GM12865 (cell line): ENCODE measurements at regions not wholly inside any gene's neighbourhood (a gene's known extent, or its start where the extent isn't known, plus 50 kb on each side); places are given as distances from the start of the nearest gene placed in this dataset.

ENCODE experiments used
- DNase-seq: peaks from one replicate; pipeline ENCODE4 v3.0.0; 2010; ENCODE audit warnings: low read depth
- H3K4me3 ChIP-seq: 2 replicates; pipeline ENCODE4 v1.5.1; 2011; ENCODE audit warnings: mild to moderate bottlenecking, low read depth, low read length, control low read depth
- TF ChIP-seq, protein P1 (sequence below): IDR thresholded peaks from 2 replicates; pipeline ENCODE4 v1.5.1; 2011; ENCODE audit warnings: low read length, control low read depth, low read depth, inconsistent platforms; ENCODE audit not compliant: insufficient read depth; ENCODE audit errors: missing control alignments

DNA sequence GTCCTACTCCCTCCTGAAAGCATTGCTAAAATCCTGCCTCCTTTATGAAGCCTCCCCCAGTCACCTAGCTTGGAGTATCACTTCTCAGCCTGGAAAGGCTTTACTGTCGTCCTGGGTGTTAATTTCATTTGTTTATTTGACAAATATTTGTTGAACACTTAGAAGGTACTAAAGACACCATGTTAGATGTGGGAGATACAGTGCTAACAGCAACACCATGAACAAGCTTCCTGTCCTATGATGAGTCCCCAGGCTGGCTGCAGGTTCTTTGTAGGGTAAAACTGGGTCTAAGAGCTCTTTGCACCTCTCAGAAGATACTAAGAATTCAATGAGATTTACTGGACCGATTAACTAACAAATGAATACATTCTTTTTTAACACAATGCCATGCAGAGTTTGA is 109.2 kb upstream of the TMEM170B start:
- DNase-seq, result peak; percentile 53
- no peak overlapping the region for H3K4me3 ChIP-seq
- TF ChIP-seq, protein P1, sequence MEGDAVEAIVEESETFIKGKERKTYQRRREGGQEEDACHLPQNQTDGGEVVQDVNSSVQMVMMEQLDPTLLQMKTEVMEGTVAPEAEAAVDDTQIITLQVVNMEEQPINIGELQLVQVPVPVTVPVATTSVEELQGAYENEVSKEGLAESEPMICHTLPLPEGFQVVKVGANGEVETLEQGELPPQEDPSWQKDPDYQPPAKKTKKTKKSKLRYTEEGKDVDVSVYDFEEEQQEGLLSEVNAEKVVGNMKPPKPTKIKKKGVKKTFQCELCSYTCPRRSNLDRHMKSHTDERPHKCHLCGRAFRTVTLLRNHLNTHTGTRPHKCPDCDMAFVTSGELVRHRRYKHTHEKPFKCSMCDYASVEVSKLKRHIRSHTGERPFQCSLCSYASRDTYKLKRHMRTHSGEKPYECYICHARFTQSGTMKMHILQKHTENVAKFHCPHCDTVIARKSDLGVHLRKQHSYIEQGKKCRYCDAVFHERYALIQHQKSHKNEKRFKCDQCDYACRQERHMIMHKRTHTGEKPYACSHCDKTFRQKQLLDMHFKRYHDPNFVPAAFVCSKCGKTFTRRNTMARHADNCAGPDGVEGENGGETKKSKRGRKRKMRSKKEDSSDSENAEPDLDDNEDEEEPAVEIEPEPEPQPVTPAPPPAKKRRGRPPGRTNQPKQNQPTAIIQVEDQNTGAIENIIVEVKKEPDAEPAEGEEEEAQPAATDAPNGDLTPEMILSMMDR, result no peak

DNA sequence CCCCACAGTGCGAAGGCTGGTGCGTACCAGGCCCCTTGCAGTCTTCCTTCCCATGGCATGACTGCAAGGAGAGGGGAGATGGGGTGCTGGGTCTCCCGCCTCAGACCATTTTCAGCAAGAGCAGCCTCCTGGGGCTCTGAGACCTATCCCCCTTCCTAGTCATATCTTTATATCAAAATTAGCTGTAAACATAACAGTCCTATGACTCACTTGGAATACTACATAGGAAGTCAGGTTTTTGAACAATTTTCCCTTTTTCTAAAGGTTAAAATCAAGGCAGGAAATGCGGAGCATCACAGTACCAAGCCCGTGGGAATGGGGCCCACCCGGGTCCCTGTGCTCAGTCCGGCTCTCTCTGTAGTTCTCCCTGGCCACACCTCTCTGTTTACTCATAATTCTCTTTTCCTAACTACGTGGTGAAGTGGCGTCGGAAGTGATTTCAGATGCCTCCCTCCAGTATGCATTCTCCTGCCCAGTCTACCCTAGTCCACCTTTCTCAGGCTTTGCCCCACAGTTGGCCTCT is 109.8 kb upstream of the TMEM170B start:
- no peak for DNase-seq
- H3K4me3 ChIP-seq, result no peak overlapping the region
- TF ChIP-seq, protein P1, result no peak

DNA sequence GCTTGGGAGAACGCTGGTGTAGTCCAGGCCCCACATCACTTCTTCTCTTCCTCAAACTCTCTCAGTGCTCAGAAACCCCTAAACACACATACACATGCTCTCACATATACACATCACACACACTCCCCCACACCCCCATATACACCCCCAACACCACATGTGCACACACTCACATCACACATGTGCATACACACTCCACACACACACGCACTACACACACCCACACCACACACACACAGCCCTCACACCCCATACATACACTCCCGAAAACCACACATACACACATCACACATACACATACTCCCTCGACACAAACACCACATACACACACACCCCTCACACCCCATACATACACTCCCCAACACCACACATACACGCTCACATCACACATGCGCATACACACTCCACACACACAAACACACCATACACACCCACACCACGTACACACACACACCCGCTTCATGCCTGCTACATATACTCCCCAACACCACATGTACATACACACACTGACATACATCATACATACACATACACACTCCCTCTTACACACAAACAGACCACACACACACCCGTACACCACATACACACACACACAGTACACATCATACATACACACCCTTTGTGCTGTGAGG is 110.3 kb upstream of the TMEM170B start:
- no peak overlapping the region for H3K4me3 ChIP-seq
- TF ChIP-seq, protein P1, result no peak
- DNase-seq, result no peak

DNA sequence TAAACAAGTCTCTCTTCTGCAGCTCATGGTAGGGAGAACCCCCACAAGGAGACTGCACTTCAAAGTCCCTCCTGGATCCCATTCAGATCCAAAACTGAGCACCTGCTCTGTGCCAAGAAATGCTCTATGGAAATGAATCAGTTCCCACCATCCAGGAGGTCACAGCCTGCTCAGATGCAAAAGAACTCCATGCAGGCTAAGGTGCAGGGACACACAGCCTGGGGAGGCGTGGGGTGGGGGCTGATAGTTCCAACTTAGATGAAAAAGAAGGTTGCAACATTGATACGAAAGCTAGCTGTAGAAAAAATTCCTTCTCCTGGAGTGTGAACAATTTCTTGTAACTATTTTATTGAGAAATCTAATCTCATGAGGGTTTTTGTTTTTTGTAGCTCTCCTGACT is 111.0 kb upstream of the TMEM170B start:
- TF ChIP-seq, protein P1, result no peak
- DNase-seq, result no peak
- H3K4me3 ChIP-seq, result no peak overlapping the region

DNA sequence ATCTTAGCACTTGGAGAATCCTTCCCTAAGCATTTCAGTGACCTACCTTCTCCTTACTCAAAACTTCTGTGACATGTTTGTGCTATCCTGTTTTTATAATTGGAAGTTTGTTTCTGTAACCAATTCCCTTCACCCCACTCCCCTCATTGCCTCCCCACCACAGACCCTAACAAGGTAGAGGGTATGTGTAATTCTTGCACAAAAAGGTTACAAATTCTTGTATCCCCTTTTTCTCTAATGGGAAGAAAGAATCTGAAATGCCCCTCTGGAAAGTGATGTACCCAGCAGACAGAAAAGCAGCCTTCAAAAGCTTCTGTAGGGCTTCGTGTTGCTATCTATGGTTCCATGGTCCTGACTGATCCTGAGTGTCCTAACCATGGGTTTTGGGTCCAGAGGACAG is 111.7 kb upstream of the TMEM170B start:
- TF ChIP-seq, protein P1, result no peak
- DNase-seq, result no peak
- H3K4me3 ChIP-seq, result no peak overlapping the region

DNA sequence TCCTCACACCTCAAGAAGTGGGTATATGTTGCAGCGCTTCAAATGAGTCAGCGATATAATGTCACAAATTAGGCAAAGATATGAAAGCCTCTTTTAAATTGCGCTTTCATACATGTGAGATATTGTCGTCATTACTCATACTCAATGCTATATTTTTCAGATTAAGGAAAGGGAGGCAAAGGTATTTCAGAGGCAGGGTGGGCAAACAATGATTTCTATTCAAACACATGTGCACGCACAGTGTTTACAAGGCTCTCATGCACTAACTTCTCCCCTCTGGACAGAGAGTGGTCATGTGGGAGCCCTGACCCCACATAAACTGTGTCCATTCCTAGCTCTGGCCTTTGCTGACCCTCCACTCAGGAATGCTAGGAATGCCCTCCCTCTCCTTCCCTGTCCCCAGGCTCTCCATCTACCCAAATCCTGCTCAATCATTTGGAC is 112.1 kb upstream of the TMEM170B start:
- TF ChIP-seq, protein P1, result no peak
- no peak for DNase-seq
- no peak overlapping the region for H3K4me3 ChIP-seq

DNA sequence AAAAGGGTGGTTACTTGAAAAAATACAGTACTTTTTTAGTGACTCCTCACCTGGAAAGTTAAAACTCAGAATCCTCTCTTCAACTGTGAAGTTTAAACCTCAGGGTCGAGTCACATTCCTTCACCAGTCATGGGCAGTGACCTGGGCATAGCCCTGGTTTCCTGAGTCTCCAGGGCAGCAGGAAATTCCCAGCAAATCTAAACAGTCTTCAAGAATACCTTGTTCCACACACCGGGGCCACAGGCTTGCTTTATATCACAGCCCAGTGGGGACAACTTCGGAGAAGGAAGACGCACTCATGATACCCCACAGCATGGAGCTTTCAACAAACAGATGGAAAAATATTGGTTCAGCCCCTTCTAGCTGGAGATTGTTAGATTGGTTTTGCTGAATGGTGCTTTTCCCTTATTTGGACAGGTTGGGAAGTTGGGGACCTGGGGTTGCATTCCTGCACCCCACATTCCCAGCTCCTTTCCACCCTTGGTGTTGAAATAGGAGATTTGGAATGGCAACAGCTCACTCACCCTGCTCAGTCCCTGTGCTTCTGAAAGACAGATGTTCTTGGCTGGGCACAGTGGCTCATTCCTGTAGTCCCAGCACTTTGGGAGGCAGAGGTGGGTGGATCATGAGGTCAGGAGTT is 113.0 kb upstream of the TMEM170B start:
- DNase-seq, result no peak
- TF ChIP-seq, protein P1, result no peak
- no peak overlapping the region for H3K4me3 ChIP-seq
